ENCODE measurements at regions not wholly inside any gene's neighbourhood (a gene's known extent, or its start where the extent isn't known, plus 50 kb on each side); places are given as distances from the start of the nearest gene placed in this dataset.

DNA sequence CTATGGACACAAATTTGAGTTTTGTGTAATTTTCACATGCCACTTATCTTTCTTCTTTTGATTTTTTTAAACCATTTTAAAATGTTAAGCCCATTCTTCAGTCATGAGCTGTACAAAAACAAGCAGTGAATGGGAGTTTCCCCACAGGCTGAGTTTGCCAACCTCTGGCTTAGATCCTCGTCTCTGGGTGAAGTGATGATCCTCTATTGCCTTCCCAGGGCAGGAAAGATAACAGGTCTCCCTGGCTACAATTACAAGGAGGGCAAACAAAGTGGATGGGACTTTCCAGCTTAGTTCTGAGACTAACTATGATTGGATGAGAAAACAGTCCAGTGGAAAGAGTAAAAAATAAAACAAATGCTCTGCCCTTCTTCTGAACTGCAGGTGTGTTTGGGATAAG lies 203.7 kb downstream of the SPTSSA start:
- Histone ChIP-seq H2AFZ (ENCODE audit: low read length) (no peak overlapping the region), H3K27ac (ENCODE audit: extremely low read length, insufficient read depth, low read length) (no peak overlapping the region), H3K9me3 (ENCODE audit: low read length) (no peaks in the 10 kb centered on the region), H3K79me2 (ENCODE audit: insufficient read depth, low read length) (no peaks in the 10 kb centered on the region), H3K9ac (ENCODE audit: insufficient read depth, low read depth, low read length) (no peak overlapping the region), H3K4me3 (replicated peaks in 1 of 3; ENCODE audit: insufficient read depth in 1 of 3, low read depth in 2 of 3, low read length in 3 of 3) (no peak overlapping the region), H3K36me3 (replicated peaks in 1 of 2; ENCODE audit: control insufficient read depth in 1 of 2, insufficient read depth in 2 of 2, low read length in 2 of 2) (no peaks in the 10 kb centered on the region), H3K27me3 (ENCODE audit: control insufficient read depth in 1 of 2, insufficient read depth in 2 of 2, low read length in 2 of 2) (no peaks in the 10 kb centered on the region; a peak in 1 of 5 replicates), H3K4me2 (ENCODE audit: low read depth, low read length) (no peak overlapping the region), H3K4me1 (ENCODE audit: insufficient read depth, low read length) (no peaks in the 10 kb centered on the region), H4K20me1 (ENCODE audit: insufficient read depth, low read length) (no peaks in the 10 kb centered on the region)
- ChIA-PET CTCF (ENCODE audit: low intra/inter-chr PET ratio, low total read pairs) (no interaction called here), POLR2A (no interaction called here)
- in situ Hi-C loops (cut with HindIII; ENCODE audit: extremely low pct_ligation_motif_present, low pct_unique_long_range_greater_than_20kb) = no loop called here
- no peak for FAIRE-seq
- intact Hi-C loops (cut with micrococcal nuclease; ENCODE audit: unreplicated experiment) = no loop called here
- no TSS peak for BruUV-seq (replicated peaks)
- no peak for DNase-seq (ENCODE audit: low spot score)
- TF ChIP-seq JUND (CRISPR knock-in tag; IDR thresholded peaks at IDR 0.05) (no peak), HMG20A (CRISPR knock-in tag; IDR thresholded peaks at IDR 0.05; ENCODE audit: borderline replicate concordance) (no peak), MATR3 (CRISPR knock-in tag; IDR thresholded peaks at IDR 0.05) (no peak), CHD4 (IDR thresholded peaks at IDR 0.05; ENCODE audit: borderline replicate concordance, low read length) (no peak), NFIB (CRISPR knock-in tag; IDR thresholded peaks at IDR 0.05; ENCODE audit: borderline replicate concordance) (no peak), MAFF (IDR thresholded peaks at IDR 0.05; ENCODE audit: low read depth, low read length) (no peak), ZNF782 (CRISPR knock-in tag; IDR thresholded peaks at IDR 0.05; ENCODE audit: borderline replicate concordance) (no peak), CAMTA2 (CRISPR knock-in tag; IDR thresholded peaks at IDR 0.05; ENCODE audit: borderline replicate concordance) (no peak), MTF1 (CRISPR knock-in tag; IDR thresholded peaks at IDR 0.05) (no peak), ZNF138 (CRISPR knock-in tag; IDR thresholded peaks at IDR 0.05; ENCODE audit: low read depth) (no peak), ZFP1 (CRISPR knock-in tag; IDR thresholded peaks at IDR 0.05) (no peak), THAP11 (CRISPR knock-in tag; IDR thresholded peaks at IDR 0.05) (no peak)
- TF ChIP-seq, protein P1, sequence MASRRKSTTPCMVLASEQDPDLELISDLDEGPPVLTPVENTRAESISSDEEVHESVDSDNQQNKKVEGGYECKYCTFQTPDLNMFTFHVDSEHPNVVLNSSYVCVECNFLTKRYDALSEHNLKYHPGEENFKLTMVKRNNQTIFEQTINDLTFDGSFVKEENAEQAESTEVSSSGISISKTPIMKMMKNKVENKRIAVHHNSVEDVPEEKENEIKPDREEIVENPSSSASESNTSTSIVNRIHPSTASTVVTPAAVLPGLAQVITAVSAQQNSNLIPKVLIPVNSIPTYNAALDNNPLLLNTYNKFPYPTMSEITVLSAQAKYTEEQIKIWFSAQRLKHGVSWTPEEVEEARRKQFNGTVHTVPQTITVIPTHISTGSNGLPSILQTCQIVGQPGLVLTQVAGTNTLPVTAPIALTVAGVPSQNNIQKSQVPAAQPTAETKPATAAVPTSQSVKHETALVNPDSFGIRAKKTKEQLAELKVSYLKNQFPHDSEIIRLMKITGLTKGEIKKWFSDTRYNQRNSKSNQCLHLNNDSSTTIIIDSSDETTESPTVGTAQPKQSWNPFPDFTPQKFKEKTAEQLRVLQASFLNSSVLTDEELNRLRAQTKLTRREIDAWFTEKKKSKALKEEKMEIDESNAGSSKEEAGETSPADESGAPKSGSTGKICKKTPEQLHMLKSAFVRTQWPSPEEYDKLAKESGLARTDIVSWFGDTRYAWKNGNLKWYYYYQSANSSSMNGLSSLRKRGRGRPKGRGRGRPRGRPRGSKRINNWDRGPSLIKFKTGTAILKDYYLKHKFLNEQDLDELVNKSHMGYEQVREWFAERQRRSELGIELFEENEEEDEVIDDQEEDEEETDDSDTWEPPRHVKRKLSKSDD (CRISPR knock-in tag; IDR thresholded peaks at IDR 0.05; ENCODE audit: low read depth) = no peak
- TF ChIP-seq, protein P2, sequence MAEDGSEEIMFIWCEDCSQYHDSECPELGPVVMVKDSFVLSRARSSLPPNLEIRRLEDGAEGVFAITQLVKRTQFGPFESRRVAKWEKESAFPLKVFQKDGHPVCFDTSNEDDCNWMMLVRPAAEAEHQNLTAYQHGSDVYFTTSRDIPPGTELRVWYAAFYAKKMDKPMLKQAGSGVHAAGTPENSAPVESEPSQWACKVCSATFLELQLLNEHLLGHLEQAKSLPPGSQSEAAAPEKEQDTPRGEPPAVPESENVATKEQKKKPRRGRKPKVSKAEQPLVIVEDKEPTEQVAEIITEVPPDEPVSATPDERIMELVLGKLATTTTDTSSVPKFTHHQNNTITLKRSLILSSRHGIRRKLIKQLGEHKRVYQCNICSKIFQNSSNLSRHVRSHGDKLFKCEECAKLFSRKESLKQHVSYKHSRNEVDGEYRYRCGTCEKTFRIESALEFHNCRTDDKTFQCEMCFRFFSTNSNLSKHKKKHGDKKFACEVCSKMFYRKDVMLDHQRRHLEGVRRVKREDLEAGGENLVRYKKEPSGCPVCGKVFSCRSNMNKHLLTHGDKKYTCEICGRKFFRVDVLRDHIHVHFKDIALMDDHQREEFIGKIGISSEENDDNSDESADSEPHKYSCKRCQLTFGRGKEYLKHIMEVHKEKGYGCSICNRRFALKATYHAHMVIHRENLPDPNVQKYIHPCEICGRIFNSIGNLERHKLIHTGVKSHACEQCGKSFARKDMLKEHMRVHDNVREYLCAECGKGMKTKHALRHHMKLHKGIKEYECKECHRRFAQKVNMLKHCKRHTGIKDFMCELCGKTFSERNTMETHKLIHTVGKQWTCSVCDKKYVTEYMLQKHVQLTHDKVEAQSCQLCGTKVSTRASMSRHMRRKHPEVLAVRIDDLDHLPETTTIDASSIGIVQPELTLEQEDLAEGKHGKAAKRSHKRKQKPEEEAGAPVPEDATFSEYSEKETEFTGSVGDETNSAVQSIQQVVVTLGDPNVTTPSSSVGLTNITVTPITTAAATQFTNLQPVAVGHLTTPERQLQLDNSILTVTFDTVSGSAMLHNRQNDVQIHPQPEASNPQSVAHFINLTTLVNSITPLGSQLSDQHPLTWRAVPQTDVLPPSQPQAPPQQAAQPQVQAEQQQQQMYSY (CRISPR knock-in tag; IDR thresholded peaks at IDR 0.05) = no peak
- no peak for ATAC-seq
- WGBS (ENCODE audit: low lambda C conversion rate) = 2% methylated on average over 1 of the region's 1 CpG

Data from HepG2 (cell line).